BE2C (cell line): ENCODE measurements at regions not wholly inside any gene's neighbourhood (a gene's known extent, or its start where the extent isn't known, plus 50 kb on each side); places are given as distances from the start of the nearest gene placed in this dataset.
"Not testable (repeated sequence)": the region's sequence is repeated elsewhere in the genome, so short reads cannot be mapped to it uniquely, and the experiment has no call there.

Experiments
- DNase-seq: peaks from one replicate; pipeline ENCODE4 v3.0.0-alpha.2; 2020
- H3K27me3 ChIP-seq: fragments of 250-450 bp; sonication (Bioruptor Pico); 2 replicates; pipeline ENCODE4 v1.5.1; 2020; ENCODE audit warnings: mild to moderate bottlenecking
- H3K36me3 ChIP-seq: fragments of 250-450 bp; sonication (Bioruptor Pico); 2 replicates; pipeline ENCODE4 v1.5.1; 2020; ENCODE audit warnings: mild to moderate bottlenecking
- H3K4me1 ChIP-seq: fragments of 250-450 bp; sonication (Bioruptor Pico); 2 replicates; pipeline ENCODE4 v1.5.1; 2020
- H3K4me3 ChIP-seq: 2 replicates; pipeline ENCODE4 v1.5.1; 2011; ENCODE audit warnings: low read depth, low read length
- H3K9me3 ChIP-seq: fragments of 250-450 bp; sonication (Bioruptor Pico); 2 replicates; pipeline ENCODE4 v1.5.1; 2020
- TF ChIP-seq, protein P1 (sequence below): IDR thresholded peaks from 2 replicates; pipeline ENCODE4 v1.5.1; 2012; ENCODE audit warnings: mild to moderate bottlenecking, low read depth, low read length

DNA sequence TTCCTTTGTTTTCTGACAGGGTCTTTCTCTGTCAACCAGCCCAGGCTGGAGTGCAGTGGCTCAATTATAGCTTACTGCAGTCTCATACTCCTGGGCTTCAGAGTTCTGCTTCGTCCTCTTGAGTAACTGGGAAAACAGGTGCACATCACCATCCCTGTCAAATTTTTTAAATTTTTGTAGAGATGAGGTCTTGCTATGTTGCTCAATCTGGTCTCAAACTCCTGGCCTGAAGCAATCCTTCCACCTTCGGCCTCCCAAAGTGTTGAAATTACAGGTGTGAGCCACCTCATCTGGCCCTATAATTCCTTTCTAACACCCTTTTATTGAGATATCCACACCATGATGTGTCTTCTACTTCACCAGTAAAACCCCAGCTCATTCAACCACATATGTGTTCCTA, 341.6 kb upstream of the PCSK5 start:
- no peaks in the 10 kb centered on the region for H3K27me3 ChIP-seq
- TF ChIP-seq, protein P1, sequence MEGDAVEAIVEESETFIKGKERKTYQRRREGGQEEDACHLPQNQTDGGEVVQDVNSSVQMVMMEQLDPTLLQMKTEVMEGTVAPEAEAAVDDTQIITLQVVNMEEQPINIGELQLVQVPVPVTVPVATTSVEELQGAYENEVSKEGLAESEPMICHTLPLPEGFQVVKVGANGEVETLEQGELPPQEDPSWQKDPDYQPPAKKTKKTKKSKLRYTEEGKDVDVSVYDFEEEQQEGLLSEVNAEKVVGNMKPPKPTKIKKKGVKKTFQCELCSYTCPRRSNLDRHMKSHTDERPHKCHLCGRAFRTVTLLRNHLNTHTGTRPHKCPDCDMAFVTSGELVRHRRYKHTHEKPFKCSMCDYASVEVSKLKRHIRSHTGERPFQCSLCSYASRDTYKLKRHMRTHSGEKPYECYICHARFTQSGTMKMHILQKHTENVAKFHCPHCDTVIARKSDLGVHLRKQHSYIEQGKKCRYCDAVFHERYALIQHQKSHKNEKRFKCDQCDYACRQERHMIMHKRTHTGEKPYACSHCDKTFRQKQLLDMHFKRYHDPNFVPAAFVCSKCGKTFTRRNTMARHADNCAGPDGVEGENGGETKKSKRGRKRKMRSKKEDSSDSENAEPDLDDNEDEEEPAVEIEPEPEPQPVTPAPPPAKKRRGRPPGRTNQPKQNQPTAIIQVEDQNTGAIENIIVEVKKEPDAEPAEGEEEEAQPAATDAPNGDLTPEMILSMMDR: no peak
- H3K4me1 ChIP-seq: no peaks in the 10 kb centered on the region
- no peaks in the 10 kb centered on the region for H3K36me3 ChIP-seq
- DNase-seq: no peak
- no peak overlapping the region for H3K4me3 ChIP-seq
- no peaks in the 10 kb centered on the region for H3K9me3 ChIP-seq

DNA sequence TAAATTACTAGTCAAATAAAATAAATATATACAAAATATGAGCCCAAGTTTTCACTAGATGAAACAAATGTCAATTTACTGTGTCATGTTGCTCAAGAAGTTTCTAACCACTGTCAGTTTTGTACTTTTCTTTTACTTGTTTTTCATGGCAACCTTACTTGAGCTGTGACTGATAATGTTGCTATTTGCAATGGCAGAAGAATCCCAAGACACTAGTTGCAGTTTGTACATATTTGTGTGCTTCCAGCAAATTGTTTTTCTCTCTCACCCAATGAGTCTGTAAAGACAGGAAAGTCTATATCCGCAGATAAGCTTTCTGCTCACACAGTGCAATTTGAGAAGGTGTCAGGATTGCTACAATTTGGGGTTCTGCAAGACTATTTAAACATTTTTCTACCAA, 338.6 kb upstream of the PCSK5 start:
- H3K4me1 ChIP-seq: no peaks in the 10 kb centered on the region
- no peak overlapping the region for H3K4me3 ChIP-seq
- H3K36me3 ChIP-seq: no peaks in the 10 kb centered on the region
- no peaks in the 10 kb centered on the region for H3K27me3 ChIP-seq
- TF ChIP-seq, protein P1: no peak
- H3K9me3 ChIP-seq: no peaks in the 10 kb centered on the region
- no peak for DNase-seq

DNA sequence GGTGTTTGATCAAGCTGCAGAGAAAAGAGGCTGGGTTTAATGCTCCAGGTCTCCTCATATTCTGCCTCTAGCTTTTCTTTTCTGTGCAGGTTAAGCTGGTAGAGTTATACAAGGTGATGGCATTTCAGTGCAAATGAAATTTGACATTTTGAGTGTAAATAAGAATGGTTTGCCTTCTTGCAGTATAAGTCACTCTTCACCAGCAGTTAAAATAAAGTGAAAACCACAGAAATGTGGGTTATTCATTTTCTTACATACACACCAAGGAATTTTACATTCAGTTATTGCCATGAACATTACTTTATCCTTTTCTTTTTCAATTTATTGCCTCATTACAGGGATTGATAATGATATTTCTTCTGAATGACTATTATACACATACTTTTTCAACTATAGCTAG, 337.5 kb upstream of the PCSK5 start:
- H3K4me1 ChIP-seq: no peaks in the 10 kb centered on the region
- no peaks in the 10 kb centered on the region for H3K27me3 ChIP-seq
- no peak for DNase-seq
- no peaks in the 10 kb centered on the region for H3K9me3 ChIP-seq
- TF ChIP-seq, protein P1: no peak
- H3K36me3 ChIP-seq: no peaks in the 10 kb centered on the region
- H3K4me3 ChIP-seq: no peak overlapping the region

DNA sequence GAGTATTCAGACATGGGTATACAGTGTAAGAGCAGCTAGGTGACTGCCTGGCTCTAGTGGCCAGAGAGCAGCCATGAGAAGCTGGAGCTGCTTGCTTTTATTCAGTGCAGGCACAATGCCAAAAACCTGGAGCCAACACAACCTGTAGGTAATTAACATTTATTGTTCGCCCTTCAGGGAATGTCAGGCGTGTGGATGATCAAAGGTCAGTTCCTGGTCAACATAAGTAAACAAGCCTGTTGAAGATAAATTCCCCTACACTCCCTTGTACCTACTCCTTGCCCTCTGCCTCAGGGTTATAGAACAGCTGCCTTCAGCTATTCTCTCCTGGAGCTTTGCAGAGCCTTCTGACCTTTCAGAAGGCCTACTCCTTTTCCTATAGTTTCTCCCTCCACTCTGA, 323.7 kb upstream of the PCSK5 start:
- DNase-seq, H3K27me3 ChIP-seq, H3K36me3 ChIP-seq, H3K4me3 ChIP-seq, H3K9me3 ChIP-seq, H3K4me1 ChIP-seq: not testable (repeated sequence)

DNA sequence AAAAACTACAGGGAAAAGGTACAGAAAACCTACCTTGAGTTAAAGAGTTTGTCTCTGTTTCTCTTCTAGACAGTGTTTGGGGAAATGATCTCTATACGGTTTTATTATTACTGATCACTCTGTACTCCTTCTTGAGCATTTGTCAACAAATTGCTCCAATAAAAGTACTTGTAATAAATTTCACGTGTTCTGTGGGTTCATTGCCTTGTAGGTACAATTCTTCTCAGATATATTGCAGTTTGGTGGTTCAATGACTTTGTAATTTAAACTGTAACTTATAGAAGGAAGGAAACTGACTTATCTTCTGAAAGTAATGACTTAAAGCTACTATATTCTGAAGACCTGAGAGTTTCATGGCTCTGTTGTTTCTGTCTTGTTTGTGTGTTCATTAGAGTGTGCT, 319.9 kb upstream of the PCSK5 start:
- H3K4me1 ChIP-seq: no peaks in the 10 kb centered on the region

DNA sequence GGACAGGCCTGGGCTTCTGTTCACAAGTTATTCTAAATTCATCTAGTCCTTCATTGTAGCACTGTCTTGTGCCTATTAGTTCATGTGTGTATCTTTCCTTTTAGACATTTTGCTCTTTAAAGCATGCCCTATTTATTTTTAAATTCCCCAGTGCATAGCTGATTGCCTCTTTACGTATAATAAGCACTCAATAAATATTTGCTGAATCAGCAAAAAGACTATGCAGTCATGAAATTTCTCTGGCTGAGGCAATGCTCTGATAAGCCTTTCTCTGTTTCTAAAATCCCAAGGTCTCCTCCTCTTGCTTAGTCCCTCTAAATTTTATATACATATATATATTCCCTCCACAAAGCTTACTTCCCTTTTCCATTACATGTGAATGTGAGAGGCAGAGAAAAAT, 315.9 kb upstream of the PCSK5 start:
- Histone ChIP-seq H3K9me3 (no peaks in the 10 kb centered on the region), H3K4me3 (no peak overlapping the region), H3K27me3 (no peaks in the 10 kb centered on the region), H3K4me1 (no peaks in the 10 kb centered on the region), H3K36me3 (no peaks in the 10 kb centered on the region)
- TF ChIP-seq, protein P1: no peak
- DNase-seq: no peak

More for the DNA sequence above, 319.9 kb upstream of the PCSK5 start:
- Histone ChIP-seq H3K36me3 (no peaks in the 10 kb centered on the region), H3K27me3 (no peaks in the 10 kb centered on the region), H3K4me3 (no peak overlapping the region), H3K9me3 (no peaks in the 10 kb centered on the region)
- DNase-seq: no peak
- TF ChIP-seq, protein P1: no peak

DNA sequence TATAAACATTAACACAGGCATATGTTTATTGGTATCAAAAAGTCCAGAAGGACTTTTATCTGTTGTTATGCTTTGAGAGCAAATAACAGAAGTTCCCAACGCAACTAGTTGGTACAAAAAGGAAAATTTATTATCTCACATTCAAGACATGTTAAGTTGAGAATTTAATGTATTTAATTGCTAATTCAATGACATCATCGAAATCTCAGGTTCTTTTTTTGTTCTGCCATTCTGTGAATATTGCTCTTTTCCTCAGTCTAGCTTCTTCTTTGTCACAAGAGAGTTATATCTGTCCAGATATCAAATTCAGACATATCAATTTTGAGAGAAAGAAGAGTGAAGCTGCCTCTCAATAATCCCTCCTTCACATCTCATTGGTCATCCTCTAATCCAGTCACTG, 307.6 kb upstream of the PCSK5 start:
- TF ChIP-seq, protein P1: no peak
- Histone ChIP-seq H3K4me1 (no peaks in the 10 kb centered on the region), H3K27me3 (no peaks in the 10 kb centered on the region), H3K36me3 (no peaks in the 10 kb centered on the region), H3K4me3 (no peak overlapping the region), H3K9me3 (no peaks in the 10 kb centered on the region)
- DNase-seq: no peak
